ENCODE measurements at regions not wholly inside any gene's neighbourhood (a gene's known extent, or its start where the extent isn't known, plus 50 kb on each side); places are given as distances from the start of the nearest gene placed in this dataset.

DNA sequence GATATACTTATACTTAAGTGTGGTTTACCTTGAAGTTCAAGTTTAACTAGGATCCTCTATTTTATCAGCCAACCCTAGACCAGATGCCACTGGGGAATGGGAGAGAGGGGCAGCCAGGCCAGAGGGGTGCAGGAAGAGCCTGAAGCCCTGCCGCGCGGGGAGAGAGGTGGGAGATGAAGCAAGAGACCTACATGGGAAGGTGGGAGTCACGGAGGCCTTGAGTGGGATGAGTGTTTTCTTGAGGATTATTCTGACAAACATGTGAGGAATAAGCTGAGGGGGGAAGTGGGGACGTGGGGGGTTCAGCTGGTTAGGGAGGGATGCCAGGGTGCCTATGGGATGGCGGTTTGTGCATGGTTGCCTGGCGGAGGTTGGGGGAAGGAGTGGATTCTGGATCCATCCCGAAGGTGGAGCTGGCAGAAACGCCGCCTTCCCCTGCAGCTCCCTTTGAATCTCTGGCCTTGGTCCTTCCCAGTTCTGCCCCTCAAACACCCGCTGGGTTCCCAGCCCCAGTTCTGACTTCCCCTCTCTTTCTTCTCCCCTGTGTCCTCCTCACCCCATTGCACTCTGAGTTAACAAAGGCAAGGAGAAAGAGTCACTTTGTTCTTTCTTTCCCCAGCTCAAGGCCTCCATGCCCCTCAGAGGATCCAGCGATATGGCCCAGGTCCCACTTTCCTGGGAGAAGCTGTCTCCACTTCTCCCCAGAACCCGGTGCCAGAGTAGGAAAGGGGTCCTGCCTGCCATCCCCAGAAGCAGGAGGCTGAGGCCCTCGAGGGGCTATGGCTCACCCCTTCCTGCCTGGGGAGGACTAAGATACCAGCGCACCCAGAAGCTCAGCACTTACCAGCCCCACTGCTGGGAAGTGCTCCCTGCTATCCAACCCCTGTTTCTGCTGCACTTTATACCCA, 274.2 kb downstream of the UACA start:
- TF ChIP-seq, protein P1, sequence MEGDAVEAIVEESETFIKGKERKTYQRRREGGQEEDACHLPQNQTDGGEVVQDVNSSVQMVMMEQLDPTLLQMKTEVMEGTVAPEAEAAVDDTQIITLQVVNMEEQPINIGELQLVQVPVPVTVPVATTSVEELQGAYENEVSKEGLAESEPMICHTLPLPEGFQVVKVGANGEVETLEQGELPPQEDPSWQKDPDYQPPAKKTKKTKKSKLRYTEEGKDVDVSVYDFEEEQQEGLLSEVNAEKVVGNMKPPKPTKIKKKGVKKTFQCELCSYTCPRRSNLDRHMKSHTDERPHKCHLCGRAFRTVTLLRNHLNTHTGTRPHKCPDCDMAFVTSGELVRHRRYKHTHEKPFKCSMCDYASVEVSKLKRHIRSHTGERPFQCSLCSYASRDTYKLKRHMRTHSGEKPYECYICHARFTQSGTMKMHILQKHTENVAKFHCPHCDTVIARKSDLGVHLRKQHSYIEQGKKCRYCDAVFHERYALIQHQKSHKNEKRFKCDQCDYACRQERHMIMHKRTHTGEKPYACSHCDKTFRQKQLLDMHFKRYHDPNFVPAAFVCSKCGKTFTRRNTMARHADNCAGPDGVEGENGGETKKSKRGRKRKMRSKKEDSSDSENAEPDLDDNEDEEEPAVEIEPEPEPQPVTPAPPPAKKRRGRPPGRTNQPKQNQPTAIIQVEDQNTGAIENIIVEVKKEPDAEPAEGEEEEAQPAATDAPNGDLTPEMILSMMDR (conservative IDR thresholded peaks at IDR 0.05; ENCODE audit: low read depth, low read length), result no peak
- H3K4me3 ChIP-seq (ENCODE audit: low read depth, low read length), result no peak overlapping the region
- no peak for DNase-seq (ENCODE audit: low read depth)

DNA sequence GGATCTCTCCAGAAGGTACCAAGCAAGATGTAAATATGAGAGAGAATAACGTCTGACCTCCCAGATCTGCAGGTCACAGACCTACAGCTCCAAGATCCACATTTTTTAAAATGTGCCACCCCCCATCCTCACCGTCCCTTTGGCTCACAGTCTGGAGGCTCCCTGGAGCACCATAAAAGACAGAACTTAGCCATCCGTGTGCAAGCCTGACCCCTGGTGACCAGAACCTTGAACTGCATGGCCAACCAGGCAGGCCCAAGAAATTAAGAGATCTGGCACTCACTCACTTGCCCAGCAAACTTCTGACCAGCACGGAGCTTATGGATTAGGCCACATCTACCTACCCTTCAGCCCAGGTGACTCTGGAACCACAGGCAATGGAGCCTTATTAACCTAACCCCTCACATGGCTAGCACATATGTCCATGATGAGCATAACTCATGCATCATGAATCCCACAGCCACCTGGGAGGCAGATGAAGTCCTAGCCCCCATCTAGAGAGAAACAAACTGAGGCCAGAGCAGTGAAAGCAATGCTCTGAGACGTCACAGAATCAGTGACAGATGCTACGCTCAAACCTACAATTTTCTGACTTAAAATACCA, 275.3 kb downstream of the UACA start:
- TF ChIP-seq, protein P1 (conservative IDR thresholded peaks at IDR 0.05; ENCODE audit: low read depth, low read length), result peak; percentile 96
- DNase-seq (ENCODE audit: low read depth), result no peak
- no peak overlapping the region for H3K4me3 ChIP-seq (ENCODE audit: low read depth, low read length)

DNA sequence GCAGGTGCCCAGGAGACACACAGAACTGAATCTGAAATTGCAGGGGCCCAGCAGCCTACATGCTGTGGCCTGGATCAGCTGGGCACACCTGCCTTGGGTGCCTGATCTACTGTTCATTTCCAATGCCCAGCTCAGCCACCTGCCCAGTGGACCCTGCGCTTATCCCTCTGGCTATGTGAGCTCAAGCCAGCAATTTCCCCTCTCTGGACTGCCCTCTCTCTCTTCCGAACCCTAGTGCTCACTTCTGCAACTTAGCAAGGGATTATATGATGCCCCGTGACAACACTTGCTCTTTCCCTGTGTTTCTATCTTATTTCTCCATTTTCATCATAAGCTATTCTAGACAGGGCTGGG, 276.0 kb downstream of the UACA start:
- no peak for DNase-seq (ENCODE audit: low read depth)
- TF ChIP-seq, protein P1 (conservative IDR thresholded peaks at IDR 0.05; ENCODE audit: low read depth, low read length), result no peak
- H3K4me3 ChIP-seq (ENCODE audit: low read depth, low read length), result no peak overlapping the region

DNA sequence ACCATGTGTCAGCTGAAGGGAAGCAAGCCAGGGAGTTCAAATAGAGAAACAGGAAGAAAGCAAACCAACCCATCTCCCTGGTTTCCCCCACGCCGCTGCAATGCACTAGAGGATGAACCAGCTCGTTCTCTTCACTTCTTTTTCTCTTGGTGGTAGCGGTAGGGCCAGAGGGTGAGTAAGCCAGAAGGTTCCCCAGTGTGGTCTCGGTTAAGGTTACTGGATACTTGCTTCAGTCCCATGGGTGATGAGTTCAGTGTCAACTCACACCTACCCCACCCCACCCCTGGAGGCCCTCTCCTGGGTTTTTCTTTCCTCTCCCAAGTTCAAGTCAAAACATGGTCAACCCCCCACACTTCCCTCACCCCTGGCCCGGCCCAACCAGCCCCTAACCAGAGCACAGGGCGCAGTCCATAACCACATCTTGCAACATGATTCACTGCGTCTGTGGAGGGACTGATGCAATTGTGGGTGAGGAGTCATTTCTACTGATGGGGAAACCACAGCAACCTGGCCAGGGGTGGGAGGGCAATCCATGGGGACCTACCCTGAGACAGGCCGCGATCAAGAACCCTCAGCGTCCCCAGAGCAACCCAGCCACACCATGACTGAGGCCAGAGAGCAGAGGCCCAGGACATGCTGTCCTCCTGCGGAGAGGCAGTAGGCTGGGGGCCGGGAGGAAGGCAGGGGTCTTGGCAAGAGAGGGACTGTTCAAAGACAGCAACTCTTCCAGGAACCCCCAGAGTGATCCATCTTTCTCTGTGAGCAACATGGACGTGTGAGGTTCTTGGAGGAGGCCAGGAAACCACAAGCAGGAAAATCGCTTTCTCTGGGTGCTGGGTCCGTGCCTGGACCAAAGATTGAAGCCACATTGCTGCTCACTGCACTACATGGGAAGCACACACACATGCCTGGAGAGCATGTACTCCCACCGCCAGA, 276.6 kb downstream of the UACA start:
- no peak overlapping the region for H3K4me3 ChIP-seq (ENCODE audit: low read depth, low read length)
- TF ChIP-seq, protein P1 (conservative IDR thresholded peaks at IDR 0.05; ENCODE audit: low read depth, low read length), result no peak
- DNase-seq (ENCODE audit: low read depth), result no peak

DNA sequence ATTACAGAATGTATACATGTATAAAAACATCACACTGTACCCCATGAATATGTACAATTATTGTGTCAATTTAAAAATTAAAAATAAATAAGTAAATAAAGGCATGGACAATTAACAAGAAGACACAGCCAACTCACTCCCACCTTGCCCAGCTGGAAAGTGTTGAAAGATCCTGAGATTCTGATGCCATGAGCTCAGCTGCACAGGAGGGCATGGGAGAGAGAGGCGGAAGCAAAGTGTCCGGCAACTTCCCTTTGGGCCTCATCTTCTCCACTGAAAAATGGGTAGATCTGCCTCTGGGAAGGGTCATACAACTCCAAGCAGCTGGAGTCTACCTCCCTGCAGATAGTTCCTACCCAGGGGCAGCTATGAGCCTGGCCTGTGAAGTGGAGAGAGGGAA, 277.3 kb downstream of the UACA start:
- no peak overlapping the region for H3K4me3 ChIP-seq (ENCODE audit: low read depth, low read length)
- no peak for DNase-seq (ENCODE audit: low read depth)
- TF ChIP-seq, protein P1 (conservative IDR thresholded peaks at IDR 0.05; ENCODE audit: low read depth, low read length), result no peak

DNA sequence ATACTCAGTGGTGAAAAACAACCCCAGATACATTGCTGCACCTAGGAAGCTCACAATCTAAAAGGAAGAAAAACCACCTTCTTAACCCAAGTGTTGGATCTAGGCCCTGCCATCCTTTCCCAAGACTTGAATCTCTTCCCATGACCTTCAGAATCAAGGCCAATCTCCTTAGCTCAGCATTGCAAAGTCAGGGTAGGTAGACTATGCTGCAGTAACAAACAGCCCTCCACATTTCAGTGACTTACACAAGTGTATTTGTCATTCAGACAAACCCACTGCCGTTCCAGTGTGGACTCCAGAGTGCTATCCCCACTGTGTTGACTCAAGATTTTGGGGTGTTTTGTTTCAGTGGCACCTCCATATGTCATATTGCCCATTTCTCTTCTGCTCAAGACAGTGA, 278.4 kb downstream of the UACA start:
- no peak overlapping the region for H3K4me3 ChIP-seq (ENCODE audit: low read depth, low read length)
- TF ChIP-seq, protein P1 (conservative IDR thresholded peaks at IDR 0.05; ENCODE audit: low read depth, low read length), result no peak
- DNase-seq (ENCODE audit: low read depth), result no peak
